ENCODE measurements at regions not wholly inside any gene's neighbourhood (a gene's known extent, or its start where the extent isn't known, plus 50 kb on each side); places are given as distances from the start of the nearest gene placed in this dataset.

- H3K4me3 ChIP-seq (ENCODE audit: low read length), result no peak overlapping the region
- H3K9me3 ChIP-seq (ENCODE audit: control insufficient read depth, insufficient read depth, low read length), result no peaks in the 10 kb centered on the region
- DNase-seq (ENCODE audit: low read depth, low spot score), result no peak
- no peak overlapping the region for H3K27ac ChIP-seq (ENCODE audit: low read length)
- no CpG with 5 or more reads among the region's 7 CpGs for WGBS (ENCODE audit: insufficient coverage, insufficient read length)
- peaks cover 2% of the 10 kb centered on the region; the same call in 1 of the 2 replicates for H3K27me3 ChIP-seq (ENCODE audit: control insufficient read depth, insufficient read depth, low read length)
- no peaks in the 10 kb centered on the region for H3K36me3 ChIP-seq (ENCODE audit: control insufficient read depth, insufficient read depth, low read length)
- no peaks in the 10 kb centered on the region for H3K4me1 ChIP-seq (ENCODE audit: control insufficient read depth, insufficient read depth, low read length)
These were observed 64.2 kb downstream of the RBM43 start for GRCh38 chr2:151197184-151198108.

- H3K4me1 ChIP-seq (ENCODE audit: control insufficient read depth, insufficient read depth, low read length), result no peaks in the 10 kb centered on the region
- H3K27me3 ChIP-seq (ENCODE audit: control insufficient read depth, insufficient read depth, low read length), result peaks cover 2% of the 10 kb centered on the region; the same call in 1 of the 2 replicates
- no peak overlapping the region for H3K27ac ChIP-seq (ENCODE audit: low read length)
- no peaks in the 10 kb centered on the region for H3K36me3 ChIP-seq (ENCODE audit: control insufficient read depth, insufficient read depth, low read length)
- DNase-seq (ENCODE audit: low read depth, low spot score), result no peak
- no CpG with 5 or more reads among the region's 4 CpGs for WGBS (ENCODE audit: insufficient coverage, insufficient read length)
- no peaks in the 10 kb centered on the region for H3K9me3 ChIP-seq (ENCODE audit: control insufficient read depth, insufficient read depth, low read length)
- H3K4me3 ChIP-seq (ENCODE audit: low read length), result no peak overlapping the region
These were observed 68.1 kb downstream of the RBM43 start for GRCh38 chr2:151193576-151193975.

- peaks cover 2% of the 10 kb centered on the region; the same call in 1 of the 2 replicates for H3K27me3 ChIP-seq (ENCODE audit: control insufficient read depth, insufficient read depth, low read length)
- H3K4me3 ChIP-seq (ENCODE audit: low read length), result no peak overlapping the region
- no peak for DNase-seq (ENCODE audit: low read depth, low spot score)
- WGBS (ENCODE audit: insufficient coverage, insufficient read length), result no CpG with 5 or more reads among the region's 2 CpGs
- no peak overlapping the region for H3K27ac ChIP-seq (ENCODE audit: low read length)
- H3K9me3 ChIP-seq (ENCODE audit: control insufficient read depth, insufficient read depth, low read length), result no peaks in the 10 kb centered on the region
- H3K36me3 ChIP-seq (ENCODE audit: control insufficient read depth, insufficient read depth, low read length), result no peaks in the 10 kb centered on the region
- no peaks in the 10 kb centered on the region for H3K4me1 ChIP-seq (ENCODE audit: control insufficient read depth, insufficient read depth, low read length)
These were observed 69.0 kb downstream of the RBM43 start for GRCh38 chr2:151192681-151193080.

GRCh38 chr2:151191001-151191400, 70.7 kb downstream of the RBM43 start:
- no peak overlapping the region for H3K27ac ChIP-seq (ENCODE audit: low read length)
- H3K4me3 ChIP-seq (ENCODE audit: low read length), result no peak overlapping the region
- DNase-seq (ENCODE audit: low read depth, low spot score), result no peak
- no peaks in the 10 kb centered on the region for H3K9me3 ChIP-seq (ENCODE audit: control insufficient read depth, insufficient read depth, low read length)
- WGBS (ENCODE audit: insufficient coverage, insufficient read length), result no CpG with 5 or more reads among the region's 2 CpGs
- H3K27me3 ChIP-seq (ENCODE audit: control insufficient read depth, insufficient read depth, low read length), result peaks cover 2% of the 10 kb centered on the region; the same call in 1 of the 2 replicates
- H3K36me3 ChIP-seq (ENCODE audit: control insufficient read depth, insufficient read depth, low read length), result no peaks in the 10 kb centered on the region
- H3K4me1 ChIP-seq (ENCODE audit: control insufficient read depth, insufficient read depth, low read length), result no peaks in the 10 kb centered on the region

DNA sequence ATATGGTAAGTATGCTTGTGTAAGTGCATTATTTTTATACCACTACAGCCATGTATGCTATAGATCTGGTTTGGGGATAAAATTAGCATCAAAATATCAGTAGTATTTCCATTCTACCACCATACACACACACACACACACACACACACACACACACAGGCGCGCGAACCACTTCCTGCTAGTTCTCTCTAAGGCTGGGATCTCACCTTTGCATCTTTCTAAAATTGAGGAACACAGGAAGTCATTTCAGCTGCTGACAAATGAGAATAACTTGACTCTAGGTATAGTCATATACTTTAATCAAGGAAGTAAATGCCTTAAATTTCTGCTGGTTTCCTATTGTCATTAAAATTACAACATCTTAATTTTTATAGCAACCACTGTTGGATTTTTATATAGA, 72.5 kb downstream of the RBM43 start:
- Histone ChIP-seq H3K27me3 (ENCODE audit: control insufficient read depth, insufficient read depth, low read length) (no peaks in the 10 kb centered on the region), H3K36me3 (ENCODE audit: control insufficient read depth, insufficient read depth, low read length) (no peaks in the 10 kb centered on the region), H3K9me3 (ENCODE audit: control insufficient read depth, insufficient read depth, low read length) (no peaks in the 10 kb centered on the region), H3K4me1 (ENCODE audit: control insufficient read depth, insufficient read depth, low read length) (no peaks in the 10 kb centered on the region), H3K4me3 (ENCODE audit: low read length) (no peak overlapping the region), H3K27ac (ENCODE audit: low read length) (no peak overlapping the region)
- no peak for DNase-seq (ENCODE audit: low read depth, low spot score)
- no CpG with 5 or more reads among the region's 3 CpGs for WGBS (ENCODE audit: insufficient coverage, insufficient read length)

DNA sequence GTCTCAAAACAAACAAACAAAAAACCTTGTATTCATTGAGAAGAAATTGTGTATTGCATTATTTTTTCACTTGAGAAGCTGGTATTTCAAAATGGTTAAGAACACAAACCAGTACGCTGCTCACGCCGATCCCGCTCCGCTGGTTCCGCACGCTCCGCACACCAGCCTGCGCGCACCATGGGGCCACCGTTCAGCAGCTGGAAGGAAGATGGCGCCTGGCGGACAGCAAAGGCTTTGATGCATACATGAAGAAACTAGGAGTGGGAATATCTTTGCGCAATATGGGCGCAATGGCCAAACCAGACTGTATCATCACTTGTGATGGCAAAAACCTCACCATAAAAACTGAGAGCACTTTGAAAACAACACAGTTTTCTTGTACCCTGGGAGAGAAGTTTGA, 75.7 kb downstream of the RBM43 start:
- Histone ChIP-seq H3K36me3 (ENCODE audit: control insufficient read depth, insufficient read depth, low read length) (no peaks in the 10 kb centered on the region), H3K4me1 (ENCODE audit: control insufficient read depth, insufficient read depth, low read length) (no peaks in the 10 kb centered on the region), H3K27ac (ENCODE audit: low read length) (no peak overlapping the region), H3K4me3 (ENCODE audit: low read length) (no peak overlapping the region), H3K9me3 (ENCODE audit: control insufficient read depth, insufficient read depth, low read length) (no peaks in the 10 kb centered on the region), H3K27me3 (ENCODE audit: control insufficient read depth, insufficient read depth, low read length) (no peaks in the 10 kb centered on the region)
- DNase-seq (ENCODE audit: low read depth, low spot score), result no peak
- no CpG with 5 or more reads among the region's 15 CpGs for WGBS (ENCODE audit: insufficient coverage, insufficient read length)

DNA sequence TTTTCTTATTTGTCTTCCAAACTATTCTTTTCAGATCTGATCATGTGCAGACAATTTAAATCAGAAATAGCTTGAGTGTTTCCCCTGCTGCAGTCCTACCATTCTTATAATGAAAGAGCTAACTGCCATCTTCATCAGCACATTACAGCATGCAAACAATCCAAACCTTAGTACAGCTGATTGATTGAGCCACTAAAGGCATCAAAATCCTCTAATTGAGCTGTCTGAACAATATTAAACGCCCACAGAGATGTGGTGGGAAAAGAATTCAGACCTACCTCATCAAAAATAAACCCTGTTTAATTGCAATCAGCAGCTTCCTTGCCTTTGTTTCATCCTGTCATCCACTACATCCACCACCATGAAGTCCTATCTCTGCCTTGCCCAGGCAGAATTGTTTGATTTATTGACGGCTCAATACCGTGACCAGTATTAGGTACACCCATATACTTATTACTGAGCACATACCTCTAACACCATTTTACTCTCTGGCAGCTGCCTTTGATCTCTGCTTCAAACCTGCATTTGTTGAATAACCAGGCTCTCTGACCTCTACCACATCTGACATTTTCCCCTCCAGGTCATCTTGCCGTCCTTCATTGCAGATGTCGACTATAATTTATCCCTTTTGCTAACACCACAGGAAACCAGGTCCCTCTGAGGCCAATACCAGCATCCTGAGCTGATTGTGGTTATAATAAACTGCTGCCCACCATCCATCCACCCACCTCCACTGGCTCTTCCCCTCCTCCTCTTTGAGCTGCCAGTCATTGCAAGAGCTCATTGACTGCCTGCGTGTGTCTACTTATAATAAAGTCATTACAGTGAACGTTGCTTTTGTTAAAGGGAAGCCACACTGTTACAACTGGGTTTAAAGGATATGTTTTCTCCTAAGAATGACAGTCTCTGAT, 78.5 kb downstream of the RBM43 start:
- no peaks in the 10 kb centered on the region for H3K9me3 ChIP-seq (ENCODE audit: control insufficient read depth, insufficient read depth, low read length)
- WGBS (ENCODE audit: insufficient coverage, insufficient read length), result no CpG with 5 or more reads among the region's 7 CpGs
- H3K36me3 ChIP-seq (ENCODE audit: control insufficient read depth, insufficient read depth, low read length), result no peaks in the 10 kb centered on the region
- DNase-seq (ENCODE audit: low read depth, low spot score), result no peak
- no peak overlapping the region for H3K27ac ChIP-seq (ENCODE audit: low read length)
- no peaks in the 10 kb centered on the region for H3K4me1 ChIP-seq (ENCODE audit: control insufficient read depth, insufficient read depth, low read length)
- H3K4me3 ChIP-seq (ENCODE audit: low read length), result no peak overlapping the region
- H3K27me3 ChIP-seq (ENCODE audit: control insufficient read depth, insufficient read depth, low read length), result no peaks in the 10 kb centered on the region

DNA sequence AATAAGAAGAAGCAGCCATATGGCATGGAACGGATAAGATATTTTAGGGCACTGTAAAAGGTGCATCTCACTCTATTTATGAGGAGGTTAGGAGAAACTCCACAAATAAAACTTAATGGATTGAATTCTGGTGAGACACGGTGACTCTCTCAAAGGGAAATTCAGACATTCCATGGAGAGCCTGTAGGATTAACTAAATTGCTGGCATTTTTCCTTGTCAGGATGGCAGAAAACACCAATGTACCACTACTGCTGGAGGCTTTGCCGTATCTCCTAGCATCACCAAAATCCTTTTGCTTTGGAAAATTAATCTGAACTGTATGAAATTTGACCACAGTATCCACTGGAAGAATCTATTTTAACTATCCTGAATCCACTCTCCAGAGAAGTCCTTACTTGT, 79.3 kb downstream of the RBM43 start:
- WGBS (ENCODE audit: insufficient coverage, insufficient read length), result no CpG with 5 or more reads among the region's 3 CpGs
- Histone ChIP-seq H3K27me3 (ENCODE audit: control insufficient read depth, insufficient read depth, low read length) (no peaks in the 10 kb centered on the region), H3K9me3 (ENCODE audit: control insufficient read depth, insufficient read depth, low read length) (no peaks in the 10 kb centered on the region), H3K27ac (ENCODE audit: low read length) (no peak overlapping the region), H3K4me1 (ENCODE audit: control insufficient read depth, insufficient read depth, low read length) (no peaks in the 10 kb centered on the region), H3K36me3 (ENCODE audit: control insufficient read depth, insufficient read depth, low read length) (no peaks in the 10 kb centered on the region), H3K4me3 (ENCODE audit: low read length) (no peak overlapping the region)
- no peak for DNase-seq (ENCODE audit: low read depth, low spot score)

DNA sequence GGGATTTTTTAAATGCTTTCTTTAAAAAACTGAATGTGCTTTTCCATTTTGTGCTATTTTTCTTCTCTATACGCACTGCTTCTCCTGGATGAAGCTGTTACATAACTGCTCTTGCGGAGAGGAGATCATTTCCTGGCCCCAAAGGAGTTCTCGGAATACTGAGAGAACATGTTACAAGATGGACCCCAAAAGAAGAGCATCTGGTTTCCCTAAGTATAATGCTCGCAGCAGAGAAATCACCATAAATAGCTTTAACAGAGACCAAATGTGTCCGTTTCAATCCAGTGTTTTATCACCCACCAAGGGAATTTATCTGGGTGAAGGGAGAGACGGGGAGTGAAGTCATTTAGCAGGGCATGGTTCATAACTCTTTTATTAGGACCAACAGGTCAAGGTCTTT, 80.1 kb downstream of the RBM43 start:
- WGBS (ENCODE audit: insufficient coverage, insufficient read length), result no CpG with 5 or more reads among the region's 6 CpGs
- H3K4me1 ChIP-seq (ENCODE audit: control insufficient read depth, insufficient read depth, low read length), result peaks cover 1% of the 10 kb centered on the region; the same call in 1 of the 2 replicates
- no peaks in the 10 kb centered on the region for H3K9me3 ChIP-seq (ENCODE audit: control insufficient read depth, insufficient read depth, low read length)

GRCh38 chr2:151180123-151180522, 81.5 kb downstream of the RBM43 start:
- H3K36me3 ChIP-seq (ENCODE audit: control insufficient read depth, insufficient read depth, low read length), result no peaks in the 10 kb centered on the region
- H3K4me1 ChIP-seq (ENCODE audit: control insufficient read depth, insufficient read depth, low read length), result peaks cover 3% of the 10 kb centered on the region
- no peak overlapping the region for H3K4me3 ChIP-seq (ENCODE audit: low read length)
- H3K9me3 ChIP-seq (ENCODE audit: control insufficient read depth, insufficient read depth, low read length), result no peaks in the 10 kb centered on the region
- WGBS (ENCODE audit: insufficient coverage, insufficient read length), result no CpG with 5 or more reads among the region's 3 CpGs
- H3K27me3 ChIP-seq (ENCODE audit: control insufficient read depth, insufficient read depth, low read length), result no peaks in the 10 kb centered on the region
- DNase-seq (ENCODE audit: low read depth, low spot score), result no peak
- no peak overlapping the region for H3K27ac ChIP-seq (ENCODE audit: low read length)

More for the DNA sequence above, 80.1 kb downstream of the RBM43 start:
- DNase-seq (ENCODE audit: low read depth, low spot score), result no peak
- Histone ChIP-seq H3K4me3 (ENCODE audit: low read length) (no peak overlapping the region), H3K27me3 (ENCODE audit: control insufficient read depth, insufficient read depth, low read length) (no peaks in the 10 kb centered on the region), H3K36me3 (ENCODE audit: control insufficient read depth, insufficient read depth, low read length) (no peaks in the 10 kb centered on the region), H3K27ac (ENCODE audit: low read length) (no peak overlapping the region)
